IMR-90 (cell line): ENCODE measurements at regions not wholly inside any gene's neighbourhood (a gene's known extent, or its start where the extent isn't known, plus 50 kb on each side); places are given as distances from the start of the nearest gene placed in this dataset.

Experiments used
- ATAC-seq: fragments of 200-7000 bp; cut with Tn5 transposase; 2 replicates; pipeline ENCODE4 v1.9.1; 2020; ENCODE audit warnings: low read depth, mild to moderate bottlenecking, moderate library complexity
- BruUV-seq: library from RNA; stranded (reverse); fragments of 400-500 nt; replicated peaks from 2 replicates; lab custom pipeline; 2021; lab: Mats Ljungman, UMichigan
- CTCF ChIA-PET: fragments of 300-600 bp; formaldehyde crosslinking; extraction: SDS; loops from one replicate; lab custom pipeline; 2021; ENCODE audit warnings: antibody characterized with exemption; lab: Yijun Ruan, JAX
- POLR2A ChIA-PET: fragments of 300-600 bp; sonication (Branson Sonifier 250); formaldehyde crosslinking; loops from one replicate; lab custom pipeline; 2022; ENCODE audit warnings: antibody characterized with exemption; ENCODE audit not compliant: unreplicated experiment; lab: Charles Lee
- DNase-seq: peaks from one replicate; pipeline ENCODE4 v3.0.0; 2013
- H2AFZ ChIP-seq: replicated peaks from 2 replicates; pipeline ENCODE3; 2013; ENCODE audit warnings: low read length, mild to moderate bottlenecking; ENCODE audit not compliant: poor library complexity
- H2AK5ac ChIP-seq: 2 replicates; pipeline ENCODE4 v1.6.1; 2013; ENCODE audit warnings: low read depth, low read length, inconsistent platforms
- H2AK9ac ChIP-seq: replicated peaks from 2 replicates; pipeline ENCODE3; 2013; ENCODE audit warnings: mild to moderate bottlenecking, low read depth, low read length, moderate library complexity; ENCODE audit not compliant: poor library complexity
- H2BK120ac ChIP-seq: 2 replicates; pipeline ENCODE4 v1.6.1; 2013; ENCODE audit warnings: low read depth, low read length, inconsistent platforms
- H2BK15ac ChIP-seq: 3 replicates; pipeline ENCODE4 v1.6.1; 2013; ENCODE audit warnings: low read depth, low read length, inconsistent platforms
- H2BK20ac ChIP-seq: 2 replicates; pipeline ENCODE4 v1.6.1; 2013; ENCODE audit warnings: low read depth, mild to moderate bottlenecking, inconsistent platforms, low read length, moderate library complexity
- H2BK5ac ChIP-seq: 2 replicates; pipeline ENCODE4 v1.6.1; 2013; ENCODE audit warnings: mild to moderate bottlenecking, low read depth, low read length, inconsistent platforms; ENCODE audit not compliant: poor library complexity, severe bottlenecking
- H3K14ac ChIP-seq: replicated peaks from 2 replicates; pipeline ENCODE4 v1.6.1; 2013; ENCODE audit warnings: low read depth, low read length, inconsistent platforms
- H3K18ac ChIP-seq: 2 replicates; pipeline ENCODE4 v1.6.1; 2013; ENCODE audit warnings: low read depth, low read length, control low read depth
- H3K23ac ChIP-seq: 2 replicates; pipeline ENCODE4 v1.6.1; 2013; ENCODE audit warnings: low read depth, low read length, inconsistent platforms
- H3K27ac ChIP-seq: 2 replicates; pipeline ENCODE4 v1.5.1; 2013; ENCODE audit warnings: mild to moderate bottlenecking, control low read depth, low read length; ENCODE audit not compliant: insufficient read depth
- H3K27me3 ChIP-seq: 2 replicates; pipeline ENCODE4 v1.6.1; 2013; ENCODE audit warnings: low read length; ENCODE audit not compliant: control insufficient read depth, insufficient read depth
- H3K36me3 ChIP-seq: 2 replicates; pipeline ENCODE4 v1.6.1; 2013; ENCODE audit warnings: low read length, mixed read lengths; ENCODE audit not compliant: control insufficient read depth, insufficient read depth
- H3K4ac ChIP-seq: 2 replicates; pipeline ENCODE4 v1.6.1; 2013; ENCODE audit warnings: low read depth, low read length, inconsistent platforms
- H3K4me1 ChIP-seq: 2 replicates; pipeline ENCODE4 v1.6.1; 2013; ENCODE audit warnings: low read length, mixed read lengths; ENCODE audit not compliant: control insufficient read depth, insufficient read depth
- H3K4me2 ChIP-seq: 2 replicates; pipeline ENCODE4 v1.6.1; 2013; ENCODE audit warnings: low read depth, mild to moderate bottlenecking, control low read depth, low read length, moderate library complexity
- H3K4me3 ChIP-seq: 2 replicates; pipeline ENCODE4 v1.5.1; 2013; ENCODE audit warnings: low read depth, mild to moderate bottlenecking, control low read depth, low read length, moderate library complexity; ENCODE audit not compliant: insufficient read depth
- H3K56ac ChIP-seq: 2 replicates; pipeline ENCODE4 v1.6.1; 2013; ENCODE audit warnings: low read length, inconsistent platforms; ENCODE audit not compliant: insufficient read depth; ENCODE audit errors: extremely low read depth
- H3K79me1 ChIP-seq, 2 experiments: 2 replicates each; pipeline ENCODE4 v1.6.1; 2013; ENCODE audit warnings: low read length in 2 of 2, inconsistent platforms in 1 of 2, low read depth in 1 of 2
- H3K9ac ChIP-seq: 2 replicates; pipeline ENCODE4 v1.6.1; 2013; ENCODE audit warnings: low read depth, low read length, control low read depth
- H3K9me1 ChIP-seq: 2 replicates; pipeline ENCODE4 v1.6.1; 2013; ENCODE audit warnings: low read length, inconsistent platforms; ENCODE audit not compliant: insufficient read depth
- H3K9me3 ChIP-seq: 2 replicates; pipeline ENCODE4 v1.6.1; 2013; ENCODE audit warnings: low read length; ENCODE audit not compliant: control insufficient read depth, insufficient read depth
- H4K20me1 ChIP-seq: 2 replicates; pipeline ENCODE4 v1.6.1; 2013; ENCODE audit warnings: low read length, inconsistent platforms; ENCODE audit not compliant: insufficient read depth
- H4K5ac ChIP-seq: 2 replicates; pipeline ENCODE4 v1.6.1; 2013; ENCODE audit warnings: mild to moderate bottlenecking, low read depth, low read length, control low read depth
- H4K8ac ChIP-seq, 2 experiments: 2 replicates each; pipeline ENCODE4 v1.6.1; 2013; ENCODE audit warnings: low read depth in 2 of 2, low read length in 2 of 2, control low read depth in 1 of 2, inconsistent platforms in 1 of 2
- H4K91ac ChIP-seq: 2 replicates; pipeline ENCODE4 v1.6.1; 2013; ENCODE audit warnings: low read depth, low read length, inconsistent platforms; ENCODE audit not compliant: insufficient read depth
- BHLHE40 ChIP-seq: fragments of 150-350 bp; IDR thresholded peaks from 2 replicates; pipeline ENCODE4 v1.6.1; 2016; ENCODE audit warnings: mild to moderate bottlenecking, low read depth, low read length
- CHD1 ChIP-seq: IDR thresholded peaks from 2 replicates; pipeline ENCODE4 v1.6.1; 2012; ENCODE audit warnings: low read depth, low read length, improper control_type of control experiment
- ELK1 ChIP-seq: fragments of 150-350 bp; IDR thresholded peaks from 2 replicates; pipeline ENCODE4 v1.6.1; 2016; ENCODE audit warnings: low read depth, mild to moderate bottlenecking, low read length, moderate library complexity, borderline replicate concordance
- FOS ChIP-seq: fragments of 150-350 bp; IDR thresholded peaks from 2 replicates; pipeline ENCODE4 v1.6.1; 2016; ENCODE audit warnings: low read depth, low read length
- MAFK ChIP-seq: IDR thresholded peaks from 2 replicates; pipeline ENCODE4 v1.6.1; 2012; ENCODE audit warnings: low read depth, low read length, improper control_type of control experiment
- MAZ ChIP-seq: IDR thresholded peaks from 2 replicates; pipeline ENCODE4 v1.6.1; 2012; ENCODE audit warnings: low read depth, mild to moderate bottlenecking, low read length, improper control_type of control experiment, moderate library complexity, borderline replicate concordance
- MXI1 ChIP-seq: IDR thresholded peaks from 2 replicates; pipeline ENCODE4 v1.6.1; 2012; ENCODE audit warnings: low read depth, mild to moderate bottlenecking, low read length, moderate library complexity, borderline replicate concordance
- WGBS, 2 experiments: methylation state at CpG; one replicate each; pipeline versions ENCODE4 v1.1.5 to v1.1.7; 2013; ENCODE audit warnings: missing lambda C conversion rate in 2 of 2; ENCODE audit not compliant: insufficient read length in 1 of 2; ENCODE audit errors: extremely low coverage in 2 of 2; 5-methylcytosine and 5-hydroxymethylcytosine counted together
- dilution Hi-C: fragments of 300-500 bp; cut with HindIII; formaldehyde crosslinking; loops from one replicate; pipeline ENCODE4 v1.14.3; 2018; ENCODE audit warnings: low sequenced_read_pairs; ENCODE audit not compliant: unreplicated experiment
- in situ Hi-C: fragments of 300-500 bp; cut with MboI; formaldehyde crosslinking; loops from 3 replicates; pipeline ENCODE4 v1.14.3; 2019; ENCODE audit warnings: low sequenced_read_pairs, inconsistent platforms, mixed read lengths
- intact Hi-C: fragments of 100-400 bp; cut with micrococcal nuclease; formaldehyde crosslinking; loops from 2 replicates; pipeline ENCODE4 v1.10.0; 2022

DNA sequence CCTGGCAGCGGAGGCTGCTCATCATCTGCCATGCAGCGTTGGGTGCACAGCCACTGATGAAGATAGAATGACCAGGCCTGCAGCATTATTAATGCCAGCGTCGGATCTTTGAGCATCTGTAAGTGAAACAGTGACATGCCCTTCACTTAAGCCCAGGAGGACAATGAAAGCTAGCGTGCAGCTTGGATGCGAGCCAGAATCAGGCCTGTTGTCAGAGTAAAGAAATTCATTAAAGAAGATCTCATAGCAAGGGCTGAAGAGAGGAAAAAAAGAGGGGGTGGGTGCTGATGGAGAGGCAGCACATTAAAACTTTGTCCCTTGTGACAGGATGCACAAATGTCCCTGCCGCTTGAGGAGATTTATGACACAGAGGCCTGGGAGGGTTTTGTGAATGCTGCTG is 186.1 kb upstream of the MAST4 start:
- no peak overlapping the region for H3K18ac ChIP-seq
- no peak overlapping the region for H2BK15ac ChIP-seq
- in situ Hi-C loops: no loop called here
- H3K4ac ChIP-seq: no peak overlapping the region
- TF ChIP-seq FOS (no peak), MAZ (no peak), MXI1 (no peak), MAFK (no peak), BHLHE40 (no peak), ELK1 (no peak), CHD1 (no peak)
- no peak overlapping the region for H3K4me2 ChIP-seq
- no peak overlapping the region for H4K5ac ChIP-seq
- no peak for DNase-seq
- dilution Hi-C loops: no loop called here
- H3K9me3 ChIP-seq: no peaks in the 10 kb centered on the region
- H2AFZ ChIP-seq: no peak overlapping the region
- H3K9ac ChIP-seq: no peak overlapping the region
- H2BK5ac ChIP-seq: no peak overlapping the region
- intact Hi-C loops: no loop called here
- H3K9me1 ChIP-seq: no peaks in the 10 kb centered on the region
- no peak overlapping the region for H2AK5ac ChIP-seq
- H2BK20ac ChIP-seq: no peak overlapping the region
- WGBS, 2 experiments: 33% methylated on average over 3 of the region's 7 CpGs; no CpG with 5 or more reads in 1 of the 2 experiments
- H3K14ac ChIP-seq: no peak overlapping the region
- H2BK120ac ChIP-seq: no peak overlapping the region
- H3K4me1 ChIP-seq: no peaks in the 10 kb centered on the region
- no peak for ATAC-seq
- no peaks in the 10 kb centered on the region for H3K36me3 ChIP-seq
- H3K79me1 ChIP-seq: no peaks in the 10 kb centered on the region
- no peak overlapping the region for H3K56ac ChIP-seq
- ChIA-PET POLR2A (no interaction called here), CTCF (no interaction called here)
- no peaks in the 10 kb centered on the region for H3K27me3 ChIP-seq
- no peak overlapping the region for H4K91ac ChIP-seq
- no peak overlapping the region for H2AK9ac ChIP-seq
- H3K4me3 ChIP-seq: no peak overlapping the region
- BruUV-seq: no TSS peak
- no peaks in the 10 kb centered on the region for H4K20me1 ChIP-seq
- H3K27ac ChIP-seq: no peak overlapping the region
- no peak overlapping the region for H3K23ac ChIP-seq
- no peak overlapping the region for H4K8ac ChIP-seq
